Osteocyte (in vitro differentiated cells): ENCODE measurements at regions not wholly inside any gene's neighbourhood (a gene's known extent, or its start where the extent isn't known, plus 50 kb on each side); places are given as distances from the start of the nearest gene placed in this dataset.
"Not testable (repeated sequence)": the region's sequence is repeated elsewhere in the genome, so short reads cannot be mapped to it uniquely, and the experiment has no call there.

Experiments
- DNase-seq: peaks from one replicate; pipeline ENCODE4 v3.0.0; 2021; ENCODE audit warnings: mixed read lengths; ENCODE audit not compliant: unreplicated experiment; ENCODE audit errors: extremely low spot score
- H3K27ac Mint-ChIP-seq: one replicate; pipeline ENCODE4 v1.8.0; 2021; ENCODE audit warnings: mild to moderate bottlenecking, mixed read lengths; ENCODE audit not compliant: unreplicated experiment
- H3K27me3 Mint-ChIP-seq: one replicate; pipeline ENCODE4 v1.8.0; 2021; ENCODE audit warnings: mixed read lengths; ENCODE audit not compliant: unreplicated experiment
- H3K36me3 Mint-ChIP-seq: one replicate; pipeline ENCODE4 v1.8.0; 2021; ENCODE audit warnings: mixed read lengths; ENCODE audit not compliant: unreplicated experiment
- H3K4me1 Mint-ChIP-seq: one replicate; pipeline ENCODE4 v1.8.0; 2021; ENCODE audit warnings: mixed read lengths; ENCODE audit not compliant: unreplicated experiment
- H3K4me3 Mint-ChIP-seq: one replicate; pipeline ENCODE4 v1.8.0; 2021; ENCODE audit warnings: mild to moderate bottlenecking, moderate library complexity, mixed read lengths; ENCODE audit not compliant: unreplicated experiment
- H3K9me3 Mint-ChIP-seq: one replicate; pipeline ENCODE4 v1.8.0; 2021; ENCODE audit warnings: mixed read lengths; ENCODE audit not compliant: unreplicated experiment
- TF ChIP-seq, protein P1 (sequence below): fragments of 200-600 bp; sonication (generic); IDR thresholded peaks from 2 replicates; pipeline ENCODE4 v1.5.0; 2021; ENCODE audit warnings: antibody characterized with exemption, mild to moderate bottlenecking, moderate library complexity

DNA sequence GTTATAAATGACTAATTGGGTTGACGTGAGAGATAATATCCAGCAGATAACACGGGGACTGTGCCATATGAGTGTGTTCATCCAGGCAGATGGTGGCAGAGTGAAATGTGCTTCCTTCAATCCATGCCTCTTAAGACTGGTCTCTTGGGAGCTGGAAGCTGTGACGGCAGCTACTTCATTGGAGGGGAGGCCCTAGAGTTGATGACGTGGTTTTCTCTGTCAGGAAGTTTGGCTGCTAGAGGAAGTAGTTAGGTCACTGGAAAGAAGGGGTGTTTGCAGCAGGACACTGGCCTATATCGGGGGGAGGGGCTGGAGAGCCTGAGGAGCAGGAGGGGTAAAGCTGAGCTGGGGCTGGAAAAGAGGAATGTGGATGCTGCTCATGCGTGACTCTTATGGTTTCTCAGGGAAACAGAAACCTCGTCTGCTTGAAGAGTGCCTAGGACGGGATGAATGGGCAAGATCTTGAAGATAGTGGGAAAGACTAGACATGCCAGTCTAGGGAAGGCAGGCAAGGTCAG, 3051.6 kb downstream of the RPIA start:
- not testable (repeated sequence) for H3K4me1 Mint-ChIP-seq, DNase-seq
- H3K9me3 Mint-ChIP-seq: peaks cover 10% of the 10 kb centered on the region

DNA sequence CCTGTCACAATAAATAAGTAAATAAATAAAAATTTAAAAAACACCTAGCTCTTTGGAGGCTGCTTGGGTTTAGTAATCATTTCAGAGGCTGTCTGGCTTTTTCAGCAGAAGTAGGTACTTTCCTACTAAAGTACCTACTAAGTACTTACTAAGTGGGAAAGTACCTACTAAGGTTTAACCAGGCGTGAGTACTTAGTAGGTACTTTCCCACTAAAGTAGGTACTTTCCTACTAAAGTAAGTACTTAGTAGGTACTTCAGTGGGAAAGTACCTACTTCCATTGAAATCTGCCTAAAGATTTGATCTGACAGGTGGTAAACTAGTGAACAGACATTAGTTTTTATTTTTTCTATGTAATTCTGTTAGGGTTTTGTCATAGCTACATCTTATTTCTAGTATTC, 3052.4 kb downstream of the RPIA start:
- H3K4me3 Mint-ChIP-seq, H3K4me1 Mint-ChIP-seq, H3K36me3 Mint-ChIP-seq, DNase-seq, H3K27me3 Mint-ChIP-seq, H3K27ac Mint-ChIP-seq: not testable (repeated sequence)
- H3K9me3 Mint-ChIP-seq: peaks cover 15% of the 10 kb centered on the region

More for the DNA sequence above, 3051.6 kb downstream of the RPIA start:
- H3K4me3 Mint-ChIP-seq, H3K27me3 Mint-ChIP-seq, H3K36me3 Mint-ChIP-seq, H3K27ac Mint-ChIP-seq: not testable (repeated sequence)

DNA sequence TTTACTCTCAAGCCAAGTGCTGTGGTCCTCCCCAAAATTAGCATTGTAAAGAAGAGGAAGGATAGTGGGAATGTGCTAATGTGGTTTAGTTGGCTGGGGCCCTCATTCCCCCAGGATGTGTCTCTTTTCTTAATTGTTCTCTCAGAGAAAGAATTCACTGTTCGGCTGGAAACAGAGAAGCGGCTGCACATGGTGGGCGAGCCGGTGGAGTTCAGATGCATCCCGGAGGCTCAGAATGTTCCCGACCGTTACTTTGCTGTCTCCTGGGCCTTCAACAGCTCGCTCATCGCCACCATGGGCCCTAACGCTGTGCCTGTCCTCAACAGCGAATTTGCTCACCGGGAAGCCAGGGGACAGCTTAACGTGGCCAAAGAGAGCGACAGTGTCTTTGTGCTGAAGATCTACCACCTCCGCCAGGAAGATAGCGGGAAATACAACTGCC, 3053.2 kb downstream of the RPIA start:
- not testable (repeated sequence) for H3K4me1 Mint-ChIP-seq, H3K27me3 Mint-ChIP-seq, DNase-seq, H3K4me3 Mint-ChIP-seq, H3K27ac Mint-ChIP-seq, H3K36me3 Mint-ChIP-seq
- H3K9me3 Mint-ChIP-seq: peaks cover 19% of the 10 kb centered on the region

DNA sequence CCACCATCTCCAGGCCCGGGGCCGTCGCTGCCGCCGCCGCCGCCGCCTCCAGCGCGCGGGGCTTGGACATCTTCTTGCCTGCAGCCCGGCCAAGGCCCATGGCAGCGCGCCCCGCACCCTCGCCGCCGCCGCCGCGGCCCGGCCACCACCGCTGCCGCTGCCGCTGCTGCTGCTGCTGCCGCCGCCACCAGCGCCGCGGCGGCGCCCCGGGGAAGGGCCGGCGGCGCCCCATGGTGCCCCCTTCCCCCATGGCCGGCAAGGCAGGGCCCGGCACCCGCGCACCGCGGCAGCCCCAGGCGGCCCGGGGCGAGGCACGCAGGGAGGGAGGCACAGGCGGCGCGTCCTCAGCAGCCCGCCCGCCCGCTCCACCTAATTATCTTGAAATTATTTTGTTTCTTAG, 3057.4 kb downstream of the RPIA start:
- Mint-ChIP-seq H3K27ac (no peak overlapping the region), H3K36me3 (no peaks in the 10 kb centered on the region), H3K4me3 (no peak overlapping the region), H3K9me3 (peaks cover 9% of the 10 kb centered on the region), H3K4me1 (no peaks in the 10 kb centered on the region), H3K27me3 (no peaks in the 10 kb centered on the region)
- TF ChIP-seq, protein P1, sequence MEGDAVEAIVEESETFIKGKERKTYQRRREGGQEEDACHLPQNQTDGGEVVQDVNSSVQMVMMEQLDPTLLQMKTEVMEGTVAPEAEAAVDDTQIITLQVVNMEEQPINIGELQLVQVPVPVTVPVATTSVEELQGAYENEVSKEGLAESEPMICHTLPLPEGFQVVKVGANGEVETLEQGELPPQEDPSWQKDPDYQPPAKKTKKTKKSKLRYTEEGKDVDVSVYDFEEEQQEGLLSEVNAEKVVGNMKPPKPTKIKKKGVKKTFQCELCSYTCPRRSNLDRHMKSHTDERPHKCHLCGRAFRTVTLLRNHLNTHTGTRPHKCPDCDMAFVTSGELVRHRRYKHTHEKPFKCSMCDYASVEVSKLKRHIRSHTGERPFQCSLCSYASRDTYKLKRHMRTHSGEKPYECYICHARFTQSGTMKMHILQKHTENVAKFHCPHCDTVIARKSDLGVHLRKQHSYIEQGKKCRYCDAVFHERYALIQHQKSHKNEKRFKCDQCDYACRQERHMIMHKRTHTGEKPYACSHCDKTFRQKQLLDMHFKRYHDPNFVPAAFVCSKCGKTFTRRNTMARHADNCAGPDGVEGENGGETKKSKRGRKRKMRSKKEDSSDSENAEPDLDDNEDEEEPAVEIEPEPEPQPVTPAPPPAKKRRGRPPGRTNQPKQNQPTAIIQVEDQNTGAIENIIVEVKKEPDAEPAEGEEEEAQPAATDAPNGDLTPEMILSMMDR: no peak
- DNase-seq: no peak

DNA sequence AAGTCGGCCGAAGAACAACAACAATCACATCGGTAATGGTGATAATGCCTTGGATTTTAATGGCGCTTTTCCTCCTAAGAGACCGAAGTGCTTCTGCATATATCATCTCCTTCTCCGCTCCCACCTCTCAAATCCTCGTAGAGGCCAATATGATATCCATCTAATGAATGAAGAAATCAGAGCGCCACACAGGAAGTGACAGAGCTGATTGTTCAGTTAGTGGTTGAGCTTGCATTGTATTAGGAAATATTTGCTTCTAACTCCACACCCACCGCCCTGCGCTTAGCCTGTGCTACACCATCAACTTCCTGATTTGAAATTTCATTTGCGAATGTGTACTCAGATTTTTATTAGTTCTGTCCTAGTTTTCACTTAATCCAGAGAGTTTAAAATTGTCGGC, 3058.2 kb downstream of the RPIA start:
- not testable (repeated sequence) for H3K4me3 Mint-ChIP-seq, H3K36me3 Mint-ChIP-seq, H3K27me3 Mint-ChIP-seq, H3K4me1 Mint-ChIP-seq, H3K9me3 Mint-ChIP-seq, H3K27ac Mint-ChIP-seq, DNase-seq

DNA sequence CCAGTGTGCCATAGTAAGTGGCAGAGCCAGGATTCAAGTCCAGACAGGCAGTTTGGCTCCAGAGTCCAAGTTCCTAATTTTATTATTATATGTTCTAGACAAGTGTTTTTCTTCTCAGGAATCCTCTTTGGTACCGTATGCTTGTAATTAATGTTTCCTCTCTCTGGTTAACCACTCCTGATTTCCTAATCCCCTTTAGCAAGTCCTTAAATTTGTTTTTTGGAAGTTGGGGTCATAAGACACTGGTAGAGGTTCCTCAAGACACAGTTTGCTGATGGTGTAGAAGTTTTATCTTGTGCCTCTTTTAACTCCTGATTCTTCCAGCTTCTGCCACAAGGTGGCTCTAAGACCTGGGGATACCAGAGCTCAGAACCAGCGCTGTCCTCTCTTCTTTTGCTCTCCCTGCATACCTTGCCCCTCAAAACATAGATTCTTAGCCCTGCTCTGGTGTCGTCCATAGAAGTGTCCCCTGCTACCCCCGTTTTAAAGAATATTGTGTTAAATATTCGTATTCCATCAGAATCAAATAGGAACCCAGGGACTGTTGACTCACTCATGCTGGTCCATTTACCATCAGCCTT, 3068.0 kb downstream of the RPIA start:
- not testable (repeated sequence) for H3K27ac Mint-ChIP-seq, DNase-seq, H3K4me3 Mint-ChIP-seq, H3K9me3 Mint-ChIP-seq, H3K4me1 Mint-ChIP-seq, H3K36me3 Mint-ChIP-seq, H3K27me3 Mint-ChIP-seq
- TF ChIP-seq, protein P1: peak; percentile 12

DNA sequence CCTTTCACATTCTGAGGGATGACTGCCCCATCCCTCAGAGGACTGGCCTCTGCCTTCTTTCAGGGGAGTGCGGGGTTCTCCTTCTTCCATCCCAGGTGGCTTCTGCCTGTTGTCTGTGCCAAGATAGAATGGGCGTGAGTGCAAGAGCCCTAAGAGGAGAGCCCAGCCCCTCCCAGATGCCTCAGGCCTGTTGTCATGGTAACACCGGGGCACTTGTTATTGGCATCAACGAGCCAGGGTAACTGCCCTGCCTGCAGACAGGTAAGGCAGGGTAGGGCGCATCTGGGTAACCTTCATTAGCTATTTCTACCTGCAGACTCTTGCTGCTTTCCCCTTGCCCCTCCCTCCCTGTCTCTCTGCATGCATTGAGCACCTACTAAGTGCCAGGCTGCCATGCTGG, 3069.2 kb downstream of the RPIA start:
- not testable (repeated sequence) for H3K27me3 Mint-ChIP-seq, H3K27ac Mint-ChIP-seq, DNase-seq

DNA sequence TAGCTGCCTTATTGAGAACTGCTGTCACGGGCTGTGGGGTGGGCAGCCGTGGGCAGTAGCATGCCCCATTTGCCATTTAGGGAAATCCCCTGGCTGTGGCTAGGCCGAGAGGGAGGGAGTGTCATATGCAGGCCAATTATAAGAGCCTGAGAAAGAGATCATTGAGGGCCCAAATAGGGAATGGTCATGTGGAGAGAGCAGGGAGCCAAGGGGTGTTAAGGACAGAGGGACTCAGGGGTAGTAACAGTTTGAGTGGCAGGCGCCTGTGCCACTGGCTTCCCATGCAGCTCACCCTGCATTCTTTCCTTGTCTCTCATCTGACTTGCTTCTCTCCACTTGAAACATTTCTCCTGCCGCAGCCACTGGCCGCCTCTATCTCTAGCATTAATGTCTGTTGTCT, 3070.8 kb downstream of the RPIA start:
- H3K4me3 Mint-ChIP-seq, H3K36me3 Mint-ChIP-seq: not testable (repeated sequence)

More for the DNA sequence above, 3069.2 kb downstream of the RPIA start:
- H3K9me3 Mint-ChIP-seq, H3K36me3 Mint-ChIP-seq, H3K4me1 Mint-ChIP-seq, H3K4me3 Mint-ChIP-seq: not testable (repeated sequence)

DNA sequence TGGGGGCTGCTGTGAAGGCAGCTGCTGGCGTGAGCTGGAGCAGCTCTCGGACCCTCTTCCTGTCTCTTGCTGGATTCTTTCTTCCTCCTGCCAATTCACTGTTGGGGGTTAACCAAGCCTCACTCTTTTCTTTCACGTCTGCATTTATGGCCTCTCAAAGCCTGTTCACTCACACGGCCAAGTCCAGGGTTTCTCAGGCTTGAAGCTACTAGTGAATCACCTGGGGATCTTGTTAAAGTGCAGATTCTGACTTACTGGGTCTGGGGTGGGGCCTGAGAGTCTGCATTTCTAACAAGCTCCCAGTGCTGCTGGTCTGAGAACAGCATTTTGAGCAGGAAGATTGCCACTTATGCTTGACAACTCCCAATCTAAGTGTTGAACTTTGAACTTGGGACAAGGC, 3072.2 kb downstream of the RPIA start:
- not testable (repeated sequence) for H3K27ac Mint-ChIP-seq, H3K4me3 Mint-ChIP-seq, H3K27me3 Mint-ChIP-seq, H3K4me1 Mint-ChIP-seq, H3K36me3 Mint-ChIP-seq, H3K9me3 Mint-ChIP-seq
- peak; percentile 48 for DNase-seq

More for the DNA sequence above, 3070.8 kb downstream of the RPIA start:
- H3K4me1 Mint-ChIP-seq, H3K9me3 Mint-ChIP-seq, H3K27me3 Mint-ChIP-seq, DNase-seq, H3K27ac Mint-ChIP-seq: not testable (repeated sequence)

DNA sequence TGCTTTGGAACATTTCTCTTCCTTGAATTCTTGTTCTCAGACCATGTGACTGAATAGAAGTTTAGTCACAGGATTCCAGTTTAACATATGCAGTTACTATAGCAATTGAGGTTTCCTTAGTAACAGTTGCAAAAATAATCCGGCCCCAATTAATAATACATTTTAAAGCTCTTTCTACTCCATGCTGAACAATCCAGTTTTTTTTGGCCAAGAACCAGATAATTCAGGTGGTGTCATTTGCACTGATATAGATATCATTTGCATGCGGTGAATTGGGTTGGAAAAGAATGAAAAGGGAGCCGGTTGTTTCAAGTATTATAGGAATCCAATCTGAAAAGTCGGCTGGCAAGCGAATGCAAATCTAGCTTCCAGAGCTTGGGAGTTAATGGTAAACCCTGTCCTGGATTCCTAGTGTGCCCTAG, 3073.1 kb downstream of the RPIA start:
- H3K27me3 Mint-ChIP-seq, H3K4me3 Mint-ChIP-seq, H3K4me1 Mint-ChIP-seq, DNase-seq, H3K9me3 Mint-ChIP-seq, H3K36me3 Mint-ChIP-seq: not testable (repeated sequence)
- peak overlapping the region; percentile 54 for H3K27ac Mint-ChIP-seq
